C4-2B (cell line): ENCODE measurements at regions not wholly inside any gene's neighbourhood (a gene's known extent, or its start where the extent isn't known, plus 50 kb on each side); places are given as distances from the start of the nearest gene placed in this dataset.

Source experiments
- CTCF ChIP-seq: fragments of 450-650 bp; conservative IDR thresholded peaks from 2 replicates; pipeline ENCODE4 v1.5.1; 2017; ENCODE audit warnings: mild to moderate bottlenecking
- ZFX ChIP-seq: fragments of 450-650 bp; IDR thresholded peaks from 2 replicates; pipeline ENCODE4 v1.6.1; 2017

GRCh38 chr18:55114876-55115275, 155.6 kb upstream of the CCDC68 start:
- no peak for TF ChIP-seq CTCF
- no peak for TF ChIP-seq ZFX
